ENCODE measurements at regions not wholly inside any gene's neighbourhood (a gene's known extent, or its start where the extent isn't known, plus 50 kb on each side); places are given as distances from the start of the nearest gene placed in this dataset.

- BruUV-seq (replicated peaks), result no TSS peak
- Histone ChIP-seq H4K20me1 (ENCODE audit: insufficient read depth, low read length) (no peaks in the 10 kb centered on the region), H3K4me2 (ENCODE audit: low read depth, low read length) (no peak overlapping the region), H3K27ac (ENCODE audit: extremely low read length, insufficient read depth, low read length) (no peak overlapping the region), H3K9ac (ENCODE audit: insufficient read depth, low read depth, low read length) (no peak overlapping the region), H3K9me3 (ENCODE audit: low read length) (no peaks in the 10 kb centered on the region), H3K4me1 (ENCODE audit: insufficient read depth, low read length) (no peaks in the 10 kb centered on the region), H3K79me2 (ENCODE audit: insufficient read depth, low read length) (no peaks in the 10 kb centered on the region), H2AFZ (ENCODE audit: low read length) (no peak overlapping the region), H3K36me3 (replicated peaks in 1 of 2; ENCODE audit: control insufficient read depth in 1 of 2, insufficient read depth in 2 of 2, low read length in 2 of 2) (no peaks in the 10 kb centered on the region), H3K27me3 (ENCODE audit: control insufficient read depth in 1 of 2, insufficient read depth in 2 of 2, low read length in 2 of 2) (0 out of 5 replicates have a peak, but pooled peaks cover 0 to 5% of the 10 kb centered on the region in 2 experiments), H3K4me3 (replicated peaks in 1 of 3; ENCODE audit: insufficient read depth in 1 of 3, low read depth in 2 of 3, low read length in 3 of 3) (no peak overlapping the region)
- POLR2A ChIA-PET, result no interaction called here
- intact Hi-C loops (cut with micrococcal nuclease; ENCODE audit: unreplicated experiment), result no loop called here
- CTCF ChIA-PET (ENCODE audit: low intra/inter-chr PET ratio, low total read pairs), result no interaction called here
- DNase-seq (ENCODE audit: low spot score), result no peak
- in situ Hi-C loops (cut with HindIII; ENCODE audit: extremely low pct_ligation_motif_present, low pct_unique_long_range_greater_than_20kb), result no loop called here
- WGBS (ENCODE audit: low lambda C conversion rate), result 0% methylated on average over 1 of the region's 1 CpG
- ATAC-seq, result no peak
- no peak for FAIRE-seq
- no peak for TF ChIP-seq U2AF1 (optimal IDR thresholded peaks at IDR 0.05; ENCODE audit: low read depth, low read length)
- no peak for TF ChIP-seq GATAD1 (CRISPR knock-in tag; IDR thresholded peaks at IDR 0.05)
- no peak for TF ChIP-seq ZNF468 (CRISPR knock-in tag; IDR thresholded peaks at IDR 0.05)
- TF ChIP-seq NKX3-1 (CRISPR knock-in tag; IDR thresholded peaks at IDR 0.05), result no peak
- TF ChIP-seq ZNF180 (CRISPR knock-in tag; IDR thresholded peaks at IDR 0.05; ENCODE audit: borderline replicate concordance, low read depth), result no peak
- TF ChIP-seq KDM6A (CRISPR knock-in tag; IDR thresholded peaks at IDR 0.05; ENCODE audit: low read depth), result no peak
- TF ChIP-seq PCBP1 (IDR thresholded peaks at IDR 0.05; ENCODE audit: borderline replicate concordance, low read depth, low read length), result no peak
- TF ChIP-seq ZNF101 (CRISPR knock-in tag; IDR thresholded peaks at IDR 0.05; ENCODE audit: borderline replicate concordance, low read depth), result no peak
- TF ChIP-seq ZNF564 (CRISPR knock-in tag; IDR thresholded peaks at IDR 0.05), result no peak
- TF ChIP-seq BRD4 (CRISPR knock-in tag; IDR thresholded peaks at IDR 0.05), result no peak
- TF ChIP-seq ZNF501 (CRISPR knock-in tag; IDR thresholded peaks at IDR 0.05), result no peak
Observed at GRCh38 chr5:123294544-123294943, 128.7 kb downstream of the CEP120 start.

- H3K9me3 ChIP-seq (ENCODE audit: low read length), result no peaks in the 10 kb centered on the region
- H3K36me3 ChIP-seq (replicated peaks in 1 of 2; ENCODE audit: control insufficient read depth in 1 of 2, insufficient read depth in 2 of 2, low read length in 2 of 2), result no peaks in the 10 kb centered on the region
- H3K4me2 ChIP-seq (ENCODE audit: low read depth, low read length), result no peak overlapping the region
- CTCF ChIA-PET (ENCODE audit: low intra/inter-chr PET ratio, low total read pairs), result no interaction called here
- no TSS peak for BruUV-seq (replicated peaks)
- no peaks in the 10 kb centered on the region for H3K79me2 ChIP-seq (ENCODE audit: insufficient read depth, low read length)
- H3K9ac ChIP-seq (ENCODE audit: insufficient read depth, low read depth, low read length), result no peak overlapping the region
- DNase-seq (ENCODE audit: low spot score), result no peak
- peaks cover 0 to 10% of the 10 kb centered on the region in 2 experiments; a peak in 1 of 5 replicates for H3K27me3 ChIP-seq (ENCODE audit: control insufficient read depth in 1 of 2, insufficient read depth in 2 of 2, low read length in 2 of 2)
- no peaks in the 10 kb centered on the region for H3K4me1 ChIP-seq (ENCODE audit: insufficient read depth, low read length)
- in situ Hi-C loops (cut with HindIII; ENCODE audit: extremely low pct_ligation_motif_present, low pct_unique_long_range_greater_than_20kb), result no loop called here
- H3K4me3 ChIP-seq (replicated peaks in 1 of 3; ENCODE audit: insufficient read depth in 1 of 3, low read depth in 2 of 3, low read length in 3 of 3), result no peak overlapping the region
- H3K27ac ChIP-seq (ENCODE audit: extremely low read length, insufficient read depth, low read length), result no peak overlapping the region
- H2AFZ ChIP-seq (ENCODE audit: low read length), result no peak overlapping the region
- intact Hi-C loops (cut with micrococcal nuclease; ENCODE audit: unreplicated experiment), result no loop called here
- FAIRE-seq, result no peak
- no peak for TF ChIP-seq NCOA1 (CRISPR knock-in tag; IDR thresholded peaks at IDR 0.05)
- TF ChIP-seq ZBTB33 (CRISPR knock-in tag; IDR thresholded peaks at IDR 0.05), result no peak
- TF ChIP-seq ZIK1 (CRISPR knock-in tag; IDR thresholded peaks at IDR 0.05; ENCODE audit: borderline replicate concordance, low read depth), result no peak
- no peak for TF ChIP-seq ZBTB34 (CRISPR knock-in tag; IDR thresholded peaks at IDR 0.05)
- TF ChIP-seq ISL2 (CRISPR knock-in tag; IDR thresholded peaks at IDR 0.05), result no peak
- TF ChIP-seq ZNF720 (CRISPR knock-in tag; IDR thresholded peaks at IDR 0.05), result no peak
- POLR2A ChIA-PET, result no interaction called here
- no peaks in the 10 kb centered on the region for H4K20me1 ChIP-seq (ENCODE audit: insufficient read depth, low read length)
- no peak for ATAC-seq
Observed at GRCh38 chr5:123289210-123289609, 134.0 kb downstream of the CEP120 start.
